ENCODE measurements at regions not wholly inside any gene's neighbourhood (a gene's known extent, or its start where the extent isn't known, plus 50 kb on each side); places are given as distances from the start of the nearest gene placed in this dataset.

GRCh38 chr20:63060057-63060991, 53.6 kb upstream of the BHLHE23 start:
- no peak for DNase-seq (ENCODE audit: low read depth in 4 of 4, low spot score in 3 of 4)

- no peak for DNase-seq (ENCODE audit: low read depth in 4 of 4, low spot score in 3 of 4)
Observed at GRCh38 chr20:63059684-63060056, 52.9 kb upstream of the BHLHE23 start.

- DNase-seq (ENCODE audit: low read depth in 4 of 4, low spot score in 3 of 4), result no peak
Observed at GRCh38 chr20:63058696-63059335, 52.1 kb upstream of the BHLHE23 start.

GRCh38 chr20:63057171-63058117, 50.7 kb upstream of the BHLHE23 start:
- DNase-seq (ENCODE audit: low read depth in 4 of 4, low spot score in 3 of 4), result no peak

- no peak for DNase-seq (ENCODE audit: low read depth in 4 of 4, low spot score in 3 of 4)
Observed at GRCh38 chr20:63056236-63057170, 49.7 kb upstream of the BHLHE23 start.
